ENCODE measurements at regions not wholly inside any gene's neighbourhood (a gene's known extent, or its start where the extent isn't known, plus 50 kb on each side); places are given as distances from the start of the nearest gene placed in this dataset.
"Not testable (repeated sequence)": the region's sequence is repeated elsewhere in the genome, so short reads cannot be mapped to it uniquely, and the experiment has no call there.

DNA sequence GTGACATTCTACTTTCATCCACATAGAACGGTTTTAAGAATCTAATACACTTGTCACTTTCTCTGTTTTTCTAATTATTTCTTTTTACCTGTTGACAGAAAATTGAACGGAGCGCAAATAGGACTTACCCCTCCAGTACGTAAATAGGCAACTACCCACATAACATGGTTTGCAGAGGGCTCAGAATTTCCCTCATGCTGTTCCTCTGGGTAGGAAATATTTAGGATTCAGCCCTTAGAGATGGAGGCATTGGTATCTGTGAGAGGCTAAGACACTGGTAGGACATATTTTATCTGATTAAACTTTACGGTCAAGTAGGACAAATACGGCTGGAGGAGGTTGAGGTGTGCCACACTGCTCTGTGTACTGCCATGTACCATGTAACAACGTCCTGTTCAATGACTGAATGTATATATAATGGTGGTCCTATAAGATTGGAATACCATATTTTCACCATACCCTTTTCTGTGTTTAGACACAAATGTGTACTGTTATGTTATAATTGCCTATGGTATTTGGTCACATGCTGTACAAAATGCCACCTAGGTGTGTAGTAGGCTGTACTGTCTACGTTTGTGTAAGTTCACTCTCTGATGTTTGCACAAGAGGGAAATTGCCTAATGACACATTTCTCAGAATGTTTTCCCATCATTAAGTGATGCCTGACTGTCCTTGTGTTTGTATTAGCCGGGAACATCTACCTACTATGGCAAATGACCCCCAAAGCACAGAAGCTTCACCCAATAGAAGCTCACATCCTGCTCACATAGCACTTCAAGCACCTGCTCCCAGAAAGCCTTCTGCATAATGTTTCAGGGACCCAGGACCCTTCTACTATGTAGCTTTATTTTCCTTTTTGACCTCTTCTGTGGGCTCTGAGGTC, 429.4 kb upstream of the AKR1E2 start:
- TF ChIP-seq EZH2 (IDR thresholded peaks at IDR 0.05; ENCODE audit: low read depth) (no peak), CTCF (conservative IDR thresholded peaks at IDR 0.05) (no peak)
- intact Hi-C loops (cut with micrococcal nuclease; ENCODE audit: unreplicated experiment) = no loop called here
- no peaks in the 10 kb centered on the region for H3K9me2 ChIP-seq (ENCODE audit: insufficient read depth)
- DNase-seq = no peak
- no peaks in the 10 kb centered on the region for H3F3A ChIP-seq (ENCODE audit: insufficient read depth, low read depth)
- H3K9me3 ChIP-seq (ENCODE audit: insufficient read depth, low read depth) = no peaks in the 10 kb centered on the region
- BruUV-seq (replicated peaks) = no TSS peak
- no peak overlapping the region for H3K4me2 ChIP-seq
- H3K4me3 ChIP-seq = no peak overlapping the region
- H3K27me3 ChIP-seq (ENCODE audit: insufficient read depth, low read depth) = no peaks in the 10 kb centered on the region
- no peak overlapping the region for H3K27ac ChIP-seq
- CTCF ChIA-PET = no interaction called here
- POLR2A ChIA-PET (ENCODE audit: unreplicated experiment) = no interaction called here
- no peaks in the 10 kb centered on the region for H3K4me1 ChIP-seq (replicated peaks; ENCODE audit: insufficient read depth)
- no peak overlapping the region for H2AFZ ChIP-seq
- H3K36me3 ChIP-seq (ENCODE audit: low read depth) = no peaks in the 10 kb centered on the region
- no peaks in the 10 kb centered on the region for H4K20me1 ChIP-seq (ENCODE audit: insufficient read depth)
- H3K79me2 ChIP-seq (ENCODE audit: low read depth) = no peaks in the 10 kb centered on the region

DNA sequence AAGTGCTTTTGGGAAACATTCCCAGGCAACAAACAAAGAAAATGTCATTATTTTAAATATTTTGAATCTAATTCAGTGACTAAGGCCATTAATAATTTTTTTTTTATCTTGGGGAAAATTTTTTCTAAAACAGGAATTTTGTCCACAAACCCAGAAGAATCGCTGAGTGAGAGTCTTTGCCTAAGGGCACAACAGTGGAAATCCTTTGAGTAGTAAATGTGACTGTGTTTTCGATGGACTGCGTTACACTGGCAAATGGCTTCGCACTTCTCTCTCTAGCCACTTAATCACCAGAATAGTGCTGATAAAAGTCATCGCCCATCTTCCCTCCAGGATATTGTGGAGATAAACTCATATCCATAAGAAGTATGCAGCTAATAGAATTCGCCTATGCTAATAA, 430.3 kb upstream of the AKR1E2 start:
- Histone ChIP-seq H3K9me3 (ENCODE audit: insufficient read depth, low read depth) (no peaks in the 10 kb centered on the region), H3F3A (ENCODE audit: insufficient read depth, low read depth) (no peaks in the 10 kb centered on the region), H3K4me2 (no peak overlapping the region), H2AFZ (no peak overlapping the region), H3K4me1 (replicated peaks; ENCODE audit: insufficient read depth) (no peaks in the 10 kb centered on the region), H4K20me1 (ENCODE audit: insufficient read depth) (no peaks in the 10 kb centered on the region), H3K27ac (no peak overlapping the region), H3K36me3 (ENCODE audit: low read depth) (no peaks in the 10 kb centered on the region), H3K9me2 (ENCODE audit: insufficient read depth) (no peaks in the 10 kb centered on the region), H3K4me3 (no peak overlapping the region), H3K79me2 (ENCODE audit: low read depth) (no peaks in the 10 kb centered on the region), H3K27me3 (ENCODE audit: insufficient read depth, low read depth) (no peaks in the 10 kb centered on the region)
- CTCF ChIA-PET = no interaction called here
- no TSS peak for BruUV-seq (replicated peaks)
- DNase-seq = no peak
- POLR2A ChIA-PET (ENCODE audit: unreplicated experiment) = no interaction called here
- TF ChIP-seq CTCF (conservative IDR thresholded peaks at IDR 0.05) (no peak), EZH2 (IDR thresholded peaks at IDR 0.05; ENCODE audit: low read depth) (no peak)
- intact Hi-C loops (cut with micrococcal nuclease; ENCODE audit: unreplicated experiment) = no loop called here

- POLR2A ChIA-PET (ENCODE audit: unreplicated experiment); DNase-seq; H3K27me3 ChIP-seq (ENCODE audit: insufficient read depth, low read depth); H2AFZ ChIP-seq; H3K4me3 ChIP-seq; H3K9me2 ChIP-seq (ENCODE audit: insufficient read depth); H3K9me3 ChIP-seq (ENCODE audit: insufficient read depth, low read depth); H3K79me2 ChIP-seq (ENCODE audit: low read depth); H4K20me1 ChIP-seq (ENCODE audit: insufficient read depth); intact Hi-C loops (cut with micrococcal nuclease; ENCODE audit: unreplicated experiment); H3K36me3 ChIP-seq (ENCODE audit: low read depth); CTCF ChIA-PET; H3K4me2 ChIP-seq; BruUV-seq (replicated peaks); H3K27ac ChIP-seq; H3F3A ChIP-seq (ENCODE audit: insufficient read depth, low read depth); H3K4me1 ChIP-seq (replicated peaks; ENCODE audit: insufficient read depth): not testable (repeated sequence)
These were observed 431.6 kb upstream of the AKR1E2 start for GRCh38 chr10:4394455-4394854.

DNA sequence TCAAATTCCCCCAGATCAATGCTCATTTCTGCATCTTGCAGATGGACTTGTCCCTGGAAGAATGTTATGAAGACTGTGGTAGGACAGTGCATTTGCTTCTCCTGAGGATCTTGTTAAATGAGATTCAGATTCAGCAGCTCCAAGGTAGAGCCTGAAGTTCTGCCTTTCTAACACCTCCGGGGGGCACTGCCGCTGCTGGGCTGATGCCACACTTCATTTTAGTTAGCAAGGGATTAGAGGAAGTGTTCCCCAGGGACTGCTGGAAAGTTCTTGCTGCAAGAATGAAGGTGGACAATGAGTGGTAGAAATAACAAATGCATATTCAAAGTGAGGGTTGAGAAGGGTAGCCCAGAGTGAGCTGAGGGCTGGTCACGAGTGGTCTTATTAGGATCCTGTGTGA, 434.3 kb upstream of the AKR1E2 start:
- POLR2A ChIA-PET (ENCODE audit: unreplicated experiment) = no interaction called here
- H3K4me3 ChIP-seq = no peak overlapping the region
- no peaks in the 10 kb centered on the region for H3F3A ChIP-seq (ENCODE audit: insufficient read depth, low read depth)
- intact Hi-C loops (cut with micrococcal nuclease; ENCODE audit: unreplicated experiment) = no loop called here
- CTCF ChIA-PET = no interaction called here
- H3K4me2 ChIP-seq = no peak overlapping the region
- H4K20me1 ChIP-seq (ENCODE audit: insufficient read depth) = no peaks in the 10 kb centered on the region
- H3K9me2 ChIP-seq (ENCODE audit: insufficient read depth) = no peaks in the 10 kb centered on the region
- H3K4me1 ChIP-seq (replicated peaks; ENCODE audit: insufficient read depth) = no peaks in the 10 kb centered on the region
- peak in 1 of 2 experiments; percentile 6 for DNase-seq
- H3K79me2 ChIP-seq (ENCODE audit: low read depth) = no peaks in the 10 kb centered on the region
- no peaks in the 10 kb centered on the region for H3K36me3 ChIP-seq (ENCODE audit: low read depth)
- H3K27me3 ChIP-seq (ENCODE audit: insufficient read depth, low read depth) = no peaks in the 10 kb centered on the region
- H2AFZ ChIP-seq = no peak overlapping the region
- TF ChIP-seq EZH2 (IDR thresholded peaks at IDR 0.05; ENCODE audit: low read depth) = no peak
- TF ChIP-seq CTCF (conservative IDR thresholded peaks at IDR 0.05) = no peak
- no peaks in the 10 kb centered on the region for H3K9me3 ChIP-seq (ENCODE audit: insufficient read depth, low read depth)
- H3K27ac ChIP-seq = no peak overlapping the region
- no TSS peak for BruUV-seq (replicated peaks)
